Hepatocyte (in vitro differentiated cells): ENCODE measurements at regions not wholly inside any gene's neighbourhood (a gene's known extent, or its start where the extent isn't known, plus 50 kb on each side); places are given as distances from the start of the nearest gene placed in this dataset.

Experiments
- EZH2phosphoT487 ChIP-seq: fragments of 200-600 bp; sonication (generic); IDR thresholded peaks from one replicate; pipeline ENCODE4 v1.6.1; 2018; ENCODE audit warnings: antibody characterized with exemption, mild to moderate bottlenecking, low read depth, moderate library complexity; ENCODE audit not compliant: unreplicated experiment, severe bottlenecking
- TF ChIP-seq, protein P1 (sequence below): fragments of 200-600 bp; sonication (generic); IDR thresholded peaks from 2 replicates; pipeline ENCODE4 v1.5.1; 2016; ENCODE audit warnings: antibody characterized with exemption, mild to moderate bottlenecking; ENCODE audit not compliant: poor library complexity

DNA sequence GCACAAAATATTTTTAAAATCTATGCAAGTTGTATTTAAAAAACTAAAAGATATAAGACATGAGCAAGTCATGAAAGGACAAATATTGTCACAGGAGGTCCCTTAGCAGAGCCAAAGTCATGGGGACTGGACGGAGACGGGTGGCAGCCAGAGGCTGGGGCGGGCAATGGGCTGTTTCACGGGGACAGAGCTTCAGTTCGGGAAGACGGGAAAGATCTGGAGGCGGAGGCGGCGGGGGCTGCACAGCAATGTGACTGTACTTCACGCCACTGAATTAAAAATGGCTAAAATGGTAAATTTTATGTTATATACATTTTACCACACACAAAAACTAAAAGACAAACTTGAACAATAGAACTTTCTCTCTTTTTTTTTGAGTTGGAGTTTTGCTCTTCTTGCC is 60.0 kb upstream of the METRNL start:
- TF ChIP-seq, protein P1, sequence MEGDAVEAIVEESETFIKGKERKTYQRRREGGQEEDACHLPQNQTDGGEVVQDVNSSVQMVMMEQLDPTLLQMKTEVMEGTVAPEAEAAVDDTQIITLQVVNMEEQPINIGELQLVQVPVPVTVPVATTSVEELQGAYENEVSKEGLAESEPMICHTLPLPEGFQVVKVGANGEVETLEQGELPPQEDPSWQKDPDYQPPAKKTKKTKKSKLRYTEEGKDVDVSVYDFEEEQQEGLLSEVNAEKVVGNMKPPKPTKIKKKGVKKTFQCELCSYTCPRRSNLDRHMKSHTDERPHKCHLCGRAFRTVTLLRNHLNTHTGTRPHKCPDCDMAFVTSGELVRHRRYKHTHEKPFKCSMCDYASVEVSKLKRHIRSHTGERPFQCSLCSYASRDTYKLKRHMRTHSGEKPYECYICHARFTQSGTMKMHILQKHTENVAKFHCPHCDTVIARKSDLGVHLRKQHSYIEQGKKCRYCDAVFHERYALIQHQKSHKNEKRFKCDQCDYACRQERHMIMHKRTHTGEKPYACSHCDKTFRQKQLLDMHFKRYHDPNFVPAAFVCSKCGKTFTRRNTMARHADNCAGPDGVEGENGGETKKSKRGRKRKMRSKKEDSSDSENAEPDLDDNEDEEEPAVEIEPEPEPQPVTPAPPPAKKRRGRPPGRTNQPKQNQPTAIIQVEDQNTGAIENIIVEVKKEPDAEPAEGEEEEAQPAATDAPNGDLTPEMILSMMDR: no peak
- TF ChIP-seq EZH2phosphoT487: no peak
